CD8-positive, alpha-beta memory T cell (primary cell): ENCODE measurements at regions not wholly inside any gene's neighbourhood (a gene's known extent, or its start where the extent isn't known, plus 50 kb on each side); places are given as distances from the start of the nearest gene placed in this dataset.
"Not testable (repeated sequence)": the region's sequence is repeated elsewhere in the genome, so short reads cannot be mapped to it uniquely, and the experiment has no call there.

ENCODE experiments used
- CTCF ChIA-PET: fragments of 350-600 bp; sonication (Branson Sonifier 250); formaldehyde crosslinking; loops from one replicate; lab custom pipeline; 2021; ENCODE audit warnings: antibody characterized with exemption; lab: Charles Lee
- POLR2A ChIA-PET: fragments of 350-600 bp; sonication (Branson Sonifier 250); formaldehyde crosslinking; loops from one replicate; lab custom pipeline; 2021; ENCODE audit warnings: antibody characterized with exemption; lab: Charles Lee
- DNase-seq, 5 donors: peaks; one replicate each; pipeline versions ENCODE4 v3.0.0 to v3.0.0-alpha.2; 2020 to 2022; ENCODE audit warnings: mixed read lengths in 1 of 5
- H3K27ac ChIP-seq: one replicate; pipeline ENCODE4 v1.7.0; 2013; ENCODE audit warnings: low read depth, mild to moderate bottlenecking, low read length, moderate library complexity
- H3K27me3 ChIP-seq: 2 replicates; pipeline ENCODE4 v1.7.0; 2013; ENCODE audit warnings: low read length, mild to moderate bottlenecking; ENCODE audit not compliant: insufficient read depth, poor library complexity, severe bottlenecking
- H3K36me3 ChIP-seq: 2 replicates; pipeline ENCODE4 v1.7.0; 2013; ENCODE audit warnings: mild to moderate bottlenecking, low read length, moderate library complexity; ENCODE audit not compliant: insufficient read depth
- H3K4me1 ChIP-seq: 2 replicates; pipeline ENCODE4 v1.7.0; 2013; ENCODE audit warnings: mild to moderate bottlenecking, low read length, moderate library complexity; ENCODE audit not compliant: insufficient read depth
- H3K4me3 ChIP-seq: 2 replicates; pipeline ENCODE4 v1.7.0; 2013; ENCODE audit warnings: mild to moderate bottlenecking, low read length
- H3K9me3 ChIP-seq: 2 replicates; pipeline ENCODE4 v1.7.0; 2013; ENCODE audit warnings: mild to moderate bottlenecking, low read length
- H3K27ac Mint-ChIP-seq, 8 donors: one replicate each; pipeline ENCODE4 v1.8.0; 2020 to 2021; ENCODE audit warnings: mixed read lengths in 8 of 8, mild to moderate bottlenecking in 6 of 8, inconsistent platforms in 3 of 8, moderate library complexity in 3 of 8
- H3K27me3 Mint-ChIP-seq, 2 donors: one replicate each; pipeline ENCODE4 v1.8.0; 2020 to 2021; ENCODE audit warnings: mixed read lengths in 2 of 2, mild to moderate bottlenecking in 1 of 2, moderate library complexity in 1 of 2
- H3K36me3 Mint-ChIP-seq, 3 donors: one replicate each; pipeline ENCODE4 v1.8.0; 2020 to 2021; ENCODE audit warnings: mixed read lengths in 3 of 3, inconsistent platforms in 1 of 3, mild to moderate bottlenecking in 1 of 3
- H3K4me1 Mint-ChIP-seq, 3 donors: one replicate each; pipeline ENCODE4 v1.8.0; 2020 to 2021; ENCODE audit warnings: mixed read lengths in 3 of 3, inconsistent platforms in 1 of 3, mild to moderate bottlenecking in 1 of 3
- H3K4me3 Mint-ChIP-seq, 7 donors: one replicate each; pipeline ENCODE4 v1.8.0; 2020 to 2021; ENCODE audit warnings: mixed read lengths in 7 of 7, mild to moderate bottlenecking in 6 of 7, moderate library complexity in 4 of 7, inconsistent platforms in 2 of 7
- H3K9me3 Mint-ChIP-seq, 5 donors: one replicate each; pipeline ENCODE4 v1.8.0; 2020 to 2022; ENCODE audit warnings: mixed read lengths in 5 of 5, mild to moderate bottlenecking in 3 of 5, moderate library complexity in 2 of 5, inconsistent platforms in 1 of 5

DNA sequence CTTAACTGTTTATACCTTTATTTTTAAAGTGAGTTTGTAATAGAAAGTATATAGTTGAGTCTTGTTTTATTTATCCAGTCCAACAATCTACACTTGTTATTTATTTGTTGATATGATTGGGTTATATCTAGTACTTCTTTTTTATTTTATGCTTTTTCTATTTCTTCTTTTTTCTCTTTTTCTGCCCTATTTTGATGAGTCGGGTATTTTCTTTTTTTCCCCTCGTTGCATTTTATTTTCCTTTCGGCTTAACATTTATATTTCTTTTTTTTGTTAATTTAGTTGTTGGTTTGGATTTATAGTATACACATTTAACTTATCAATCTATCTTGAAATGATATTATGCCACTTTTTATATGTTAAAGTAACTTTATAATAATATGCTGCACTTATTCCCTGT, 111.7 kb upstream of the IZUMO3 start:
- no peaks in the 10 kb centered on the region for H3K36me3 Mint-ChIP-seq
- Histone ChIP-seq H3K9me3 (no peaks in the 10 kb centered on the region), H3K4me1 (no peaks in the 10 kb centered on the region), H3K36me3 (no peaks in the 10 kb centered on the region), H3K27ac (no peak overlapping the region), H3K4me3 (no peak overlapping the region), H3K27me3 (no peaks in the 10 kb centered on the region)
- no peaks in the 10 kb centered on the region for H3K4me1 Mint-ChIP-seq
- ChIA-PET CTCF (no interaction called here), POLR2A (no interaction called here)
- no peak overlapping the region for H3K27ac Mint-ChIP-seq
- no peak overlapping the region for H3K4me3 Mint-ChIP-seq
- no peaks in the 10 kb centered on the region for H3K27me3 Mint-ChIP-seq
- no peak for DNase-seq
- peaks cover 8 to 32% (median 14%) of the 10 kb centered on the region in 5 donors for H3K9me3 Mint-ChIP-seq

DNA sequence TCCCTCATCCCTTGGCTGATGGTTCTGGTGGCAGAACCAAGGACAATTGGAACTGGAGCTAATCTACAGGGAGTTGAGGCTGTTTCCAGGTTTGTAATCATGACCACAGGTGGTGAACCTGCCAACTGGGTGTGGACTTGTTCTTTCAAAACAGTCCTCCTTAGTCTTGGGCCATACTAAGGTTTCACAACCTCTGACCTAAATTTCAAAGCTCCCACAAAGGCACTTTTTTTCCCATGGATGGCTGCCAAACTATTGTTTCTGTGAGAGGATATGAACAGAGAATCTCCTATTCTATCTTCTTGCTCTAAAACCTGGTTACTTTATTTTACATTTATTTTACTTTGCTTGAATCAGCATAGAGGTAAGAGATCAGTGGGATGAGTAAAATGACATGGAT, 106.5 kb upstream of the IZUMO3 start:
- Mint-ChIP-seq H3K27me3 (no peaks in the 10 kb centered on the region), H3K9me3 (peaks cover 10 to 27% (median 12%) of the 10 kb centered on the region in 5 donors), H3K4me1 (no peaks in the 10 kb centered on the region), H3K36me3 (no peaks in the 10 kb centered on the region), H3K4me3 (no peak overlapping the region), H3K27ac (no peak overlapping the region)
- ChIA-PET CTCF (no interaction called here), POLR2A (no interaction called here)
- no peak for DNase-seq
- no peak overlapping the region for H3K4me3 ChIP-seq
- no peaks in the 10 kb centered on the region for H3K27me3 ChIP-seq
- H3K36me3 ChIP-seq: no peaks in the 10 kb centered on the region
- peaks cover 7% of the 10 kb centered on the region for H3K9me3 ChIP-seq
- no peak overlapping the region for H3K27ac ChIP-seq
- H3K4me1 ChIP-seq: no peaks in the 10 kb centered on the region

DNA sequence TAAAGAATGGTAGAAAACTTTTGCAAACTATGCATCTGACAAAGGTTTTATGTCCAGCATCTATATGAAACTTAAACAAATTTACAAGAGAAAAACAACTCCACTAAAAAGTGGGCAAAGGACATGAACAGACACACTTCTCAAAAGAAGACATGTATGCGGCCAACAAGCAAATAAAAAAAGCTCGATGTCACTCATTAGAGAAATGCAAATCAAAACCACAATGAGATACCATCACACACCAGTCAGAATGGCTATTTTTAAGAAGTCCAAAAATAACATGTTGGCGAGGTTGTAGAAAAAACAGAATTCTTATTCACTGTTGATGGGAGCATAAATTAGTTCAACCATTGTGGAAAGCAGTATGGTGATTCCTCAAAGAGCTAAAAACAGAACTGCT, 83.1 kb upstream of the IZUMO3 start:
- not testable (repeated sequence) for H3K9me3 ChIP-seq, H3K36me3 Mint-ChIP-seq

DNA sequence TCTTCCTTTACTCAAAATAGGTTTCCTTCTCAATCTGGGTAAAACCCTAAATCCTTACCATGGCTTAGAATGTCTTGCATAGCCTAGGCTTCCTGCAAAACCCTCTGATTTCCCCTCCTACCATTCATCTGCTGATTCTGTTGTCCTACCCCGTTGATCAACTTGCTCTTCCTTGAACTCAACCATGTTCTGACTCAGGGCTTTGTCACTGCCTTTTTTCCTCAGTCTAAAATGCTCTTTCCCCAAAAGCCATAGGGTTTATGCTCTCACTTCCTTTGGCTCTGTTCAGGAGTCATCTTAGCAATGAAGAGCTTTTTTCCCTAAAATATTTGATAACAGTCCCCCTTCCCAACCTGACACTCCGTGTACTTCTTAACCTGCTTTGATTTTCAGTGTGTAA, 79.4 kb upstream of the IZUMO3 start:
- no peaks in the 10 kb centered on the region for H3K27me3 Mint-ChIP-seq
- no peaks in the 10 kb centered on the region for H3K36me3 Mint-ChIP-seq
- DNase-seq: no peak
- no peak overlapping the region for H3K27ac Mint-ChIP-seq
- H3K4me1 ChIP-seq: no peaks in the 10 kb centered on the region
- no peaks in the 10 kb centered on the region for H3K36me3 ChIP-seq
- CTCF ChIA-PET: no interaction called here
- H3K4me1 Mint-ChIP-seq: no peaks in the 10 kb centered on the region
- peaks cover 12 to 51% (median 22%) of the 10 kb centered on the region in 5 donors for H3K9me3 Mint-ChIP-seq
- POLR2A ChIA-PET: no interaction called here
- H3K9me3 ChIP-seq: no peaks in the 10 kb centered on the region
- no peaks in the 10 kb centered on the region for H3K27me3 ChIP-seq
- no peak overlapping the region for H3K4me3 Mint-ChIP-seq
- no peak overlapping the region for H3K4me3 ChIP-seq
- H3K27ac ChIP-seq: no peak overlapping the region

More for the DNA sequence above, 83.1 kb upstream of the IZUMO3 start:
- H3K27me3 Mint-ChIP-seq, H3K4me3 ChIP-seq, H3K36me3 ChIP-seq, CTCF ChIA-PET, H3K4me1 ChIP-seq, H3K4me3 Mint-ChIP-seq, POLR2A ChIA-PET, H3K27ac Mint-ChIP-seq, H3K27me3 ChIP-seq, H3K27ac ChIP-seq, DNase-seq, H3K4me1 Mint-ChIP-seq: not testable (repeated sequence)
- peaks cover 14 to 55% (median 23%) of the 10 kb centered on the region in 5 donors for H3K9me3 Mint-ChIP-seq

GRCh38 chr9:24624481-24624880, 78.8 kb upstream of the IZUMO3 start:
- no peak for DNase-seq
- no peak overlapping the region for H3K4me3 Mint-ChIP-seq
- peaks cover 15 to 51% (median 22%) of the 10 kb centered on the region in 5 donors for H3K9me3 Mint-ChIP-seq
- Histone ChIP-seq H3K9me3 (no peaks in the 10 kb centered on the region), H3K36me3 (no peaks in the 10 kb centered on the region), H3K4me1 (no peaks in the 10 kb centered on the region), H3K27me3 (no peaks in the 10 kb centered on the region), H3K27ac (no peak overlapping the region), H3K4me3 (no peak overlapping the region)
- ChIA-PET POLR2A (no interaction called here), CTCF (no interaction called here)
- no peak overlapping the region for H3K27ac Mint-ChIP-seq
- H3K4me1 Mint-ChIP-seq: no peaks in the 10 kb centered on the region
- H3K27me3 Mint-ChIP-seq: no peaks in the 10 kb centered on the region
- no peaks in the 10 kb centered on the region for H3K36me3 Mint-ChIP-seq

GRCh38 chr9:24620741-24621140, 75.0 kb upstream of the IZUMO3 start:
- CTCF ChIA-PET: no interaction called here
- H3K4me1 Mint-ChIP-seq: no peaks in the 10 kb centered on the region

DNA sequence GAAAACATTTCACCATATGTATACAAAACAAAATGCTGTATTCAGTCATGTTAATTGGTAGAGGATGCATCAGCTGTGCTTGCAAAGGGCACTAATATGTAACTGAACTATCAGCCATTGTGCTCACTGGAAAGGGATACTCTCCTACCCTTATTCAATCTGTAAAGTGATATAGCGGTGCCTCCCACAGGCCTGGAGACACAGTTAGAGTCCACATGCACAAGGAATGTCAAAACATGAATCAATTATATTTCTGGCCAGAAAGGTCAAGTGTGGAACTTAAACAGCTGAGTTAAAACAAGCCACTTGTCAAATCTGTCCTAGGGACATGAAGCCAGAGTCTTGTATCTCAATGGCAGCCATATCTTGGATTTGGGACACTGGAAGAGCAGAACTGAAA, 71.2 kb upstream of the IZUMO3 start:
- H3K27me3 Mint-ChIP-seq: no peaks in the 10 kb centered on the region
- CTCF ChIA-PET: no interaction called here
- no peak for DNase-seq

More at GRCh38 chr9:24620741-24621140, 75.0 kb upstream of the IZUMO3 start:
- Histone ChIP-seq H3K4me3 (no peak overlapping the region), H3K9me3 (no peaks in the 10 kb centered on the region), H3K27me3 (no peaks in the 10 kb centered on the region), H3K4me1 (no peaks in the 10 kb centered on the region), H3K36me3 (no peaks in the 10 kb centered on the region), H3K27ac (no peak overlapping the region)
- DNase-seq: no peak
- Mint-ChIP-seq H3K27ac (no peak overlapping the region), H3K36me3 (no peaks in the 10 kb centered on the region), H3K9me3 (peaks cover 10 to 51% (median 19%) of the 10 kb centered on the region in 5 donors), H3K27me3 (no peaks in the 10 kb centered on the region), H3K4me3 (no peak overlapping the region)
- POLR2A ChIA-PET: no interaction called here

GRCh38 chr9:24614070-24614469, 68.4 kb upstream of the IZUMO3 start:
- Mint-ChIP-seq H3K36me3 (no peaks in the 10 kb centered on the region), H3K9me3 (peaks cover 2 to 51% (median 9%) of the 10 kb centered on the region in 5 donors), H3K4me3 (no peak overlapping the region), H3K4me1 (no peaks in the 10 kb centered on the region), H3K27ac (no peak overlapping the region), H3K27me3 (no peaks in the 10 kb centered on the region)
- Histone ChIP-seq H3K27ac (no peak overlapping the region), H3K4me1 (no peaks in the 10 kb centered on the region), H3K9me3 (no peaks in the 10 kb centered on the region), H3K27me3 (no peaks in the 10 kb centered on the region), H3K36me3 (no peaks in the 10 kb centered on the region), H3K4me3 (no peak overlapping the region)
- ChIA-PET CTCF (no interaction called here), POLR2A (no interaction called here)
- DNase-seq: no peak

More for the DNA sequence above, 71.2 kb upstream of the IZUMO3 start:
- Mint-ChIP-seq H3K4me3 (no peak overlapping the region), H3K4me1 (no peaks in the 10 kb centered on the region), H3K27ac (no peak overlapping the region), H3K9me3 (peaks cover 0 to 53% (median 12%) of the 10 kb centered on the region in 5 donors), H3K36me3 (no peaks in the 10 kb centered on the region)
- Histone ChIP-seq H3K9me3 (no peaks in the 10 kb centered on the region), H3K27me3 (no peaks in the 10 kb centered on the region), H3K4me3 (no peak overlapping the region), H3K27ac (no peak overlapping the region), H3K4me1 (no peaks in the 10 kb centered on the region), H3K36me3 (no peaks in the 10 kb centered on the region)
- POLR2A ChIA-PET: no interaction called here

DNA sequence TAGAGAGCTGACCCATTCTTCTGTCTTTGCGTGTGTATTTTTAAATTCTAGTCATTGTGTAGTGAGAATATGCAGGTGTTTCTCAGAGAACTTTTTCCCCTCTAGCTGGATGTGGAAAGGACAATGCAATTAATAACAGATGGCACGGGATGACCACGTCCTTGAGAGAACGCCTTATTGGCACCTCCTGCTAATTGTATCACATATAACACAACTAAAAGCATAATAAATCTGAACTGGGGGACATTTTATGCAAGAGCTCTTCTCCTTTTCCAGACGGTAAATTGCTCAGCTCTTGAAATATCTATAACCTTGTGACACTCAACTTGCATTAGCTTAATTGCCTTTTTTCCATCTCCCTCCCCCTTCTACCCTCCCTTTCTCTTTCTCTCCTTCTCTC, 62.9 kb upstream of the IZUMO3 start:
- CTCF ChIA-PET: no interaction called here
- no peaks in the 10 kb centered on the region for H3K36me3 Mint-ChIP-seq
- Histone ChIP-seq H3K9me3 (no peaks in the 10 kb centered on the region), H3K27me3 (no peaks in the 10 kb centered on the region), H3K4me1 (no peaks in the 10 kb centered on the region), H3K36me3 (no peaks in the 10 kb centered on the region), H3K27ac (no peak overlapping the region), H3K4me3 (no peak overlapping the region)
- peaks cover 2 to 53% (median 8%) of the 10 kb centered on the region in 5 donors for H3K9me3 Mint-ChIP-seq
- H3K27ac Mint-ChIP-seq: no peak overlapping the region
- no peaks in the 10 kb centered on the region for H3K27me3 Mint-ChIP-seq
- no peak overlapping the region for H3K4me3 Mint-ChIP-seq
- no peak for DNase-seq
- POLR2A ChIA-PET: no interaction called here
- no peaks in the 10 kb centered on the region for H3K4me1 Mint-ChIP-seq
